ENCODE measurements at regions not wholly inside any gene's neighbourhood (a gene's known extent, or its start where the extent isn't known, plus 50 kb on each side); places are given as distances from the start of the nearest gene placed in this dataset.

DNA sequence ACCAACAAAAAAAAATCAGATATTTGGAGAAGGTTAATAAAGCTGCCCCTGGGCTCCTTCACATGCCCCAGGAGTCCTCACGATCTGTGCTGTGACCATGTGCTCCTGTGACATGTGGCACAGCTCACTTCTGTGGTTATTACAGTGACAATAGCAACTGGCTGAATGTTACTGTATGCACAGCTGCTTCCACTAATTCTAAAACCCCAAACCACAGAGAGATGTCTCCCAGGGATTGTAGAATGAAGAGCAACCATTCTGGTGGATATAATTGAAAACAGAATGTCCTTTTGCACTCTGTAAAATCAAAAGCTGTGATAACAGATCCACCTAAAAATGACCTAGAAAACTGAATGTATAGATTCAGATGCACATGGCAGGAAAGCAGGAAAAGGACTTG is 489.2 kb upstream of the CNTN4 start:
- TF ChIP-seq, protein P1, sequence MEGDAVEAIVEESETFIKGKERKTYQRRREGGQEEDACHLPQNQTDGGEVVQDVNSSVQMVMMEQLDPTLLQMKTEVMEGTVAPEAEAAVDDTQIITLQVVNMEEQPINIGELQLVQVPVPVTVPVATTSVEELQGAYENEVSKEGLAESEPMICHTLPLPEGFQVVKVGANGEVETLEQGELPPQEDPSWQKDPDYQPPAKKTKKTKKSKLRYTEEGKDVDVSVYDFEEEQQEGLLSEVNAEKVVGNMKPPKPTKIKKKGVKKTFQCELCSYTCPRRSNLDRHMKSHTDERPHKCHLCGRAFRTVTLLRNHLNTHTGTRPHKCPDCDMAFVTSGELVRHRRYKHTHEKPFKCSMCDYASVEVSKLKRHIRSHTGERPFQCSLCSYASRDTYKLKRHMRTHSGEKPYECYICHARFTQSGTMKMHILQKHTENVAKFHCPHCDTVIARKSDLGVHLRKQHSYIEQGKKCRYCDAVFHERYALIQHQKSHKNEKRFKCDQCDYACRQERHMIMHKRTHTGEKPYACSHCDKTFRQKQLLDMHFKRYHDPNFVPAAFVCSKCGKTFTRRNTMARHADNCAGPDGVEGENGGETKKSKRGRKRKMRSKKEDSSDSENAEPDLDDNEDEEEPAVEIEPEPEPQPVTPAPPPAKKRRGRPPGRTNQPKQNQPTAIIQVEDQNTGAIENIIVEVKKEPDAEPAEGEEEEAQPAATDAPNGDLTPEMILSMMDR (IDR thresholded peaks at IDR 0.05): no peak
- TF ChIP-seq POLR2A (IDR thresholded peaks at IDR 0.05) (no peak), POLR2AphosphoS5 (IDR thresholded peaks at IDR 0.05) (no peak)

Data from gastroesophageal sphincter (tissue), 3 donors.